Calu3 (cell line): ENCODE measurements at regions not wholly inside any gene's neighbourhood (a gene's known extent, or its start where the extent isn't known, plus 50 kb on each side); places are given as distances from the start of the nearest gene placed in this dataset.

Source experiments
- BruUV-seq: library from RNA; stranded (reverse); fragments of 400-500 nt; replicated peaks from 2 replicates; lab custom pipeline; 2021; lab: Mats Ljungman, UMichigan
- CTCF ChIA-PET: fragments of 300-600 bp; sonication (Branson Sonifier 250); formaldehyde crosslinking; loops from one replicate; lab custom pipeline; 2022; ENCODE audit warnings: antibody characterized with exemption; lab: Charles Lee
- DNase-seq: peaks from one replicate; pipeline ENCODE4 v3.0.0; 2022
- H3K27ac Mint-ChIP-seq: one replicate; pipeline ENCODE4 v1.8.0; 2022; ENCODE audit warnings: mixed read lengths; ENCODE audit not compliant: unreplicated experiment
- H3K27me3 Mint-ChIP-seq: one replicate; pipeline ENCODE4 v1.8.0; 2022; ENCODE audit warnings: mixed read lengths; ENCODE audit not compliant: unreplicated experiment
- H3K36me3 Mint-ChIP-seq: one replicate; pipeline ENCODE4 v1.8.0; 2022; ENCODE audit warnings: mild to moderate bottlenecking, moderate library complexity, mixed read lengths; ENCODE audit not compliant: insufficient read depth, unreplicated experiment
- H3K4me1 Mint-ChIP-seq: one replicate; pipeline ENCODE4 v1.8.0; 2022; ENCODE audit warnings: mild to moderate bottlenecking, low read depth, mixed read lengths; ENCODE audit not compliant: unreplicated experiment
- H3K4me3 Mint-ChIP-seq: one replicate; pipeline ENCODE4 v1.8.0; 2022; ENCODE audit warnings: mild to moderate bottlenecking, low read depth, moderate library complexity, mixed read lengths; ENCODE audit not compliant: unreplicated experiment
- H3K9me3 Mint-ChIP-seq: one replicate; pipeline ENCODE4 v1.8.0; 2022; ENCODE audit warnings: low read depth, mixed read lengths; ENCODE audit not compliant: unreplicated experiment
- CTCF ChIP-seq: fragments of 200-600 bp; IDR thresholded peaks from one replicate; pipeline ENCODE4 v1.8.0; 2022; ENCODE audit warnings: antibody characterized with exemption; ENCODE audit not compliant: unreplicated experiment
- intact Hi-C: fragments of 100-400 bp; cut with micrococcal nuclease; formaldehyde crosslinking; loops from one replicate; pipeline ENCODE4 v1.10.0; 2022; ENCODE audit not compliant: unreplicated experiment

DNA sequence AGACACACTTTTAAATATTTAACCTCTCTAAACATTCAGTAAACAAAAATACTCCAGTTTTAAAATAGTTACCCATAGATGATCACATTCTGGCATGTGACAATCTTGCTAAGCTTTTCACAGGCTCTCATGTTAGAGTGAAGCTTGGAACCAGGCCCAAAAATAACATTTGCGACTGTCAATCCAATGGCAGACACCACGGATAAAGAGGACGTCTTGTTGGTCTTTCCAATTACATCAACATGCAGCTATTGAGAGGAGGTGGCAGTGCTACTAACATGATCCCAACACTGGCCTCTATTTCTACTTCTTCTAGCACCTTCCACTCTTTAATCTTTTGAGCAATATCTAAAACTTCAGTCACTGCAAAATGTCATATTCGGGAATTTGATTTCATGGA lies 970.8 kb upstream of the TENM3 start:
- DNase-seq: no peak
- Mint-ChIP-seq H3K9me3 (no peaks in the 10 kb centered on the region), H3K27ac (no peak overlapping the region), H3K27me3 (no peaks in the 10 kb centered on the region), H3K4me1 (no peaks in the 10 kb centered on the region), H3K36me3 (no peaks in the 10 kb centered on the region), H3K4me3 (no peak overlapping the region)
- no peak for TF ChIP-seq CTCF
- CTCF ChIA-PET: no interaction called here
- intact Hi-C loops: no loop called here
- no TSS peak for BruUV-seq

DNA sequence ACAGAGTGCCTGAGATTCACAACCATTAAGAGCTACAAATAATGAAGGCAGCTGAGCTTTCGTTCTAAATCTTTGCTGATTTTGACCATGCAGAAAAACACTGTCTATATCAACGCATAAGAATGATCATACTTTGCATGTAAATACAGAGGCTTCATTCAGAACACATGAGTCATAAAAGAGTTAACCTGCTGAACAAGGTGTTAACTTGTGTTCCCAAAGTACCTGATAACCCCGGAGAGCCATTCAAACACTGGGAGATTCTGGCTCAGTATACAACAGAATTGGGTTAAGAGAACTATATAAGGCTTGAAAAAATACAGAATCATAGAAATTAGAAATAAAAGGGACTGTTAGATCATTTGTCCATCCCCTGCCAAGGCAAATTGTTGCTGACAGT lies 964.3 kb upstream of the TENM3 start:
- no peak overlapping the region for H3K27ac Mint-ChIP-seq
- CTCF ChIA-PET: interaction anchor here (0.7 kb wide), 1 partner anchor 440 kb away, joined by 3 read pairs; no protein-coding TSS in a partner anchor
- H3K4me3 Mint-ChIP-seq: no peak overlapping the region
- no peak for DNase-seq
- TF ChIP-seq CTCF: no peak
- H3K36me3 Mint-ChIP-seq: no peaks in the 10 kb centered on the region
- H3K9me3 Mint-ChIP-seq: no peaks in the 10 kb centered on the region
- H3K4me1 Mint-ChIP-seq: no peaks in the 10 kb centered on the region
- H3K27me3 Mint-ChIP-seq: no peaks in the 10 kb centered on the region
- intact Hi-C loops: no loop called here
- BruUV-seq: no TSS peak

GRCh38 chr4:181281451-181281850 lies 961.8 kb upstream of the TENM3 start:
- intact Hi-C loops: no loop called here
- TF ChIP-seq CTCF: no peak
- CTCF ChIA-PET: no interaction called here
- no peak for DNase-seq
- Mint-ChIP-seq H3K27ac (no peak overlapping the region), H3K27me3 (no peaks in the 10 kb centered on the region), H3K9me3 (no peaks in the 10 kb centered on the region), H3K36me3 (no peaks in the 10 kb centered on the region), H3K4me1 (no peaks in the 10 kb centered on the region), H3K4me3 (no peak overlapping the region)
- BruUV-seq: no TSS peak

GRCh38 chr4:181289198-181289597 lies 954.0 kb upstream of the TENM3 start:
- BruUV-seq: no TSS peak
- H3K9me3 Mint-ChIP-seq: no peaks in the 10 kb centered on the region
- no peak for DNase-seq
- no peaks in the 10 kb centered on the region for H3K36me3 Mint-ChIP-seq
- no peaks in the 10 kb centered on the region for H3K27me3 Mint-ChIP-seq
- no peaks in the 10 kb centered on the region for H3K4me1 Mint-ChIP-seq
- intact Hi-C loops: no loop called here
- H3K4me3 Mint-ChIP-seq: no peak overlapping the region
- TF ChIP-seq CTCF: no peak
- CTCF ChIA-PET: no interaction called here
- no peak overlapping the region for H3K27ac Mint-ChIP-seq

DNA sequence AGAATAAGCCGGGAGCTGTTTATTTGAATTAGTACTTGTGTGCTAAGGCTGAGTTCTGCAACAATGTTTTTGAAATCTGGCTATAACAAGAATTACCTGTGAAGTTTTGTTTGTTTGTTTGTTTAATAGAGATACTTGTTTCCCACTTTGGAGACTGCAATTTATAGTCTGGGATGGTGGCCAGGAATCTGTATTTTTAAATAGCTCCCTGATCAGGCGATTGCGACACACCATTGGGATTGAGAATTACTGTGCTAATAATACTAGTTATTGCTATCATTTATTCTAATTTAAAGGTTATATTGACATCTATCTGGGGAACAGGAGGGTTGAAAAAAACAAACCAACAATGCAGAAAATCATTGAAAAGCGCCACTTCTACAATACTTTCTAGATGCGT lies 951.6 kb upstream of the TENM3 start:
- Mint-ChIP-seq H3K27me3 (no peaks in the 10 kb centered on the region), H3K4me3 (no peak overlapping the region), H3K27ac (no peak overlapping the region), H3K4me1 (no peaks in the 10 kb centered on the region), H3K36me3 (no peaks in the 10 kb centered on the region), H3K9me3 (no peaks in the 10 kb centered on the region)
- CTCF ChIA-PET: no interaction called here
- DNase-seq: no peak
- no TSS peak for BruUV-seq
- TF ChIP-seq CTCF: no peak
- intact Hi-C loops: no loop called here
